ENCODE measurements at regions not wholly inside any gene's neighbourhood (a gene's known extent, or its start where the extent isn't known, plus 50 kb on each side); places are given as distances from the start of the nearest gene placed in this dataset.
"Not testable (repeated sequence)": the region's sequence is repeated elsewhere in the genome, so short reads cannot be mapped to it uniquely, and the experiment has no call there.

GRCh38 chr1:104331763-104332162 lies 582.1 kb downstream of the AMY1C start:
- FAIRE-seq, result no peak

GRCh38 chr1:104337927-104338326 lies 588.2 kb downstream of the AMY1C start:
- FAIRE-seq, result not testable (repeated sequence)

GRCh38 chr1:104341944-104342343 lies 592.2 kb downstream of the AMY1C start:
- FAIRE-seq, result no peak

GRCh38 chr1:104348277-104348676 lies 598.6 kb downstream of the AMY1C start:
- FAIRE-seq, result no peak

- FAIRE-seq, result no peak
Observed at GRCh38 chr1:104353580-104353979, 603.9 kb downstream of the AMY1C start.

- no peak for FAIRE-seq
Observed at GRCh38 chr1:104358086-104358485, 608.4 kb downstream of the AMY1C start.

- no peak for FAIRE-seq
Observed at GRCh38 chr1:104358621-104359020, 608.9 kb downstream of the AMY1C start.

- no peak for FAIRE-seq
Observed at GRCh38 chr1:104378414-104378813, 628.7 kb downstream of the AMY1C start.

GRCh38 chr1:104380003-104380402 lies 630.3 kb downstream of the AMY1C start:
- no peak for FAIRE-seq

GRCh38 chr1:104387716-104388508 lies 638.2 kb downstream of the AMY1C start:
- no peak for FAIRE-seq

- FAIRE-seq, result no peak
Observed at GRCh38 chr1:104392552-104392951, 642.9 kb downstream of the AMY1C start.

GRCh38 chr1:104402178-104402577 lies 652.5 kb downstream of the AMY1C start:
- no peak for FAIRE-seq

- no peak for FAIRE-seq
Observed at GRCh38 chr1:104403883-104404282, 654.2 kb downstream of the AMY1C start.

- FAIRE-seq, result no peak
Observed at GRCh38 chr1:104406728-104407127, 657.0 kb downstream of the AMY1C start.

- FAIRE-seq, result no peak
Observed at GRCh38 chr1:104408268-104408667, 658.6 kb downstream of the AMY1C start.

GRCh38 chr1:104435255-104435654 lies 685.6 kb downstream of the AMY1C start:
- no peak for FAIRE-seq

GRCh38 chr1:104440011-104440410 lies 690.3 kb downstream of the AMY1C start:
- FAIRE-seq, result no peak

GRCh38 chr1:104456724-104457123 lies 707.0 kb downstream of the AMY1C start:
- FAIRE-seq, result no peak

- no peak for FAIRE-seq
Observed at GRCh38 chr1:104459886-104460285, 710.2 kb downstream of the AMY1C start.

GRCh38 chr1:104460880-104461279 lies 711.2 kb downstream of the AMY1C start:
- FAIRE-seq, result no peak

GRCh38 chr1:104463126-104463697 lies 713.5 kb downstream of the AMY1C start:
- no peak for FAIRE-seq

- no peak for FAIRE-seq
Observed at GRCh38 chr1:104466068-104466467, 716.4 kb downstream of the AMY1C start.

GRCh38 chr1:104467590-104467989 lies 717.9 kb downstream of the AMY1C start:
- no peak for FAIRE-seq

- no peak for FAIRE-seq
Observed at GRCh38 chr1:104468282-104468681, 718.6 kb downstream of the AMY1C start.

GRCh38 chr1:104476126-104476525 lies 726.4 kb downstream of the AMY1C start:
- FAIRE-seq, result no peak
